MG63 (cell line): ENCODE measurements at regions not wholly inside any gene's neighbourhood (a gene's known extent, or its start where the extent isn't known, plus 50 kb on each side); places are given as distances from the start of the nearest gene placed in this dataset.
"Not testable (repeated sequence)": the region's sequence is repeated elsewhere in the genome, so short reads cannot be mapped to it uniquely, and the experiment has no call there.

Experiments
- DNase-seq: peaks from one replicate; pipeline ENCODE4 v3.0.0-alpha.2; 2020
- H3K27me3 ChIP-seq: fragments of 250-450 bp; sonication (Bioruptor Pico); 2 replicates; pipeline ENCODE4 v1.5.1; 2020; ENCODE audit warnings: mild to moderate bottlenecking, moderate library complexity
- H3K36me3 ChIP-seq: fragments of 250-450 bp; sonication (Bioruptor Pico); 2 replicates; pipeline ENCODE4 v1.5.1; 2020; ENCODE audit warnings: mild to moderate bottlenecking, moderate library complexity
- H3K4me3 ChIP-seq: fragments of 250-450 bp; sonication (Bioruptor Pico); 2 replicates; pipeline ENCODE4 v1.5.1; 2020; ENCODE audit warnings: mild to moderate bottlenecking, moderate library complexity
- H3K9me3 ChIP-seq: fragments of 250-450 bp; sonication (Bioruptor Pico); 2 replicates; pipeline ENCODE4 v1.5.1; 2020; ENCODE audit warnings: mild to moderate bottlenecking, moderate library complexity

DNA sequence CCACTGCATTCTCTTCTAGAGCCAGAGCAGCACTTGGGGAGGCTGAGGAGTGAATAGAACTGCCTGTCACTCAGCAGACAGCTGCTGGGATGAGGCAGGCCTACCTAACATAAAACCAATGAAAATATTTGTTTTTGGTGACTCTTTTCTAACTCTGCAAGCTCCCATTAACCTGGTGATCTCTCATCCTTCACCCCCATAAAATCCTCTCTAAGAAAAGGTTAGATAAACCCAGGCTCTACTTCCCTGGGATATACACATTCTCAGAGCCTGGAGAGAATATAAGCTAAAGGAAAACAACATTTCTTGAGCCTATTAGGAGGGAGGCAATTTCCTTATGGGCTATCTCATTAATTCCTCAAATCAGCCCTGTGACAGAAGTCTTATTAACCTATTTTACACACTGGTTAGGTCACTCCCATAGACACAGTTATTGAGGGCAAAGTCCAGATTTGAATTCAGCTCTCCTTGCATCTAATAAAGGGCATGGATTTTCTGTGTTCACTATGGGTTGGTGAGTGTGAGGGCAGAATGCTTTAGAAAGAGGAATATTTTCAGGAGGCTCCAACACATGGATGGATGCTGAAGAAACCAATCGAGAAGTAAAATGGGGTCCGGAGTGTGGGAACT is 492.9 kb downstream of the CCDC171 start:
- H3K36me3 ChIP-seq, result no peaks in the 10 kb centered on the region
- H3K27me3 ChIP-seq, result no peaks in the 10 kb centered on the region
- H3K9me3 ChIP-seq, result no peaks in the 10 kb centered on the region
- H3K4me3 ChIP-seq, result no peak overlapping the region
- no peak for DNase-seq

DNA sequence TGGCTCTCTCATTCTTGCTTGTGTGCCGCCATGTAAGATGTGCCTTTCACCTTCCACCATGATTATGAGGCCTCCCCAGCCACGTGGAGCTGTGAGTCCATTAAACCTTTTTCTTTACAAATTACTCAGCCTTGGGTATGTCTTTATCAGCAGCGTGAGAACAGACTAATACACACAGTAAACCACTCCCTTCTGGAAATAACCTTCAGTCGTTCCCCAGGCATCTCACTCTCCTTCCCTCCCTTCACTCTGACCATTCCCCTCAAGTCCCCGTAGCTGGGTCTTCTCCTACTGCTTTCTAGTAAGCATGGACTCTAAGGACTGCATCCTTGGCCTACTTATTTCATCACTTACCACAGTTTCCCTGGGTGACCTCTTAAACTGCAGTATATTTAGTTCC is 493.9 kb downstream of the CCDC171 start:
- no peak for DNase-seq
- no peaks in the 10 kb centered on the region for H3K27me3 ChIP-seq

DNA sequence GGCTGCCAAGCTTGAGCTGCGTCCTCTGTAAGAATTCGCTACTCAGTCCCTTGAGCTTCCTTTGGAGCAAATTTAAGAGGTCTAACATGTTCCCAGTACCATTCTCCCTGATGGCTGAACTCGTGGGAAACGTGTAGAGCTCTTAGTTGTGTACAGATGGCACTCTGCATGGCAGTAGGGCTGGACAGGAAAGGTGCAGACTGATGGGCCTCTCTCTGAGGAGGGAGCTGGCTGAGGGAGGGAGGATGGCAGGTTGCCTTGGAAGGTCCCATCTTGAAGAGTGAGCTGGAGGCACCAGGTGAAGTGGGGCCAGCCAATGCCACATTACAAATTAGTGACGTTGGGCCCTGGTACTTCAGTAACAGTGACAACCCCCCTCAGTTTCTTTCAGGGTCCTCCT is 495.3 kb downstream of the CCDC171 start:
- Histone ChIP-seq H3K36me3 (no peaks in the 10 kb centered on the region), H3K27me3 (no peaks in the 10 kb centered on the region), H3K4me3 (no peak overlapping the region), H3K9me3 (no peaks in the 10 kb centered on the region)
- no peak for DNase-seq

More for the DNA sequence above, 493.9 kb downstream of the CCDC171 start:
- Histone ChIP-seq H3K4me3 (no peak overlapping the region), H3K9me3 (no peaks in the 10 kb centered on the region), H3K36me3 (no peaks in the 10 kb centered on the region)

DNA sequence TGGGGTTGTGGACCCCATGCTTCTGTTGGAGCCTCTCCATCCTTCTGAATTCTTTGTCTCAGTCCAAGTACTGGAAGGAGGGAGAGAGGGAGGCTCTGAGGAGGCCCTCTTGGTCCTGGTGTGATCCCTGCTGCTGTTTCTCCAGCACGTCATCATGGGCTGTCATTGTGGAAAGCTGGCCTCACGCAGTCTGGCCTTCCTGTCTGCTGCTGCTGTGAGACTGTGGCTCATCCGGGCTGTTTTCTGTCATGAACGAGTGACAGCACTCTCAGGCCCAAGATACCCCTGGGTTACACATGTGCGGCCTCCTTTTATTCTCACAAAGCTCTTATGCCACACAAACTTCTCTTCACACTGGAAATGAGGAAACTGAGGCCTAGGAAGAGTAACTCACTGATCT is 499.3 kb downstream of the CCDC171 start:
- Histone ChIP-seq H3K27me3 (no peaks in the 10 kb centered on the region), H3K36me3 (no peaks in the 10 kb centered on the region), H3K4me3 (no peak overlapping the region), H3K9me3 (no peaks in the 10 kb centered on the region)
- no peak for DNase-seq

DNA sequence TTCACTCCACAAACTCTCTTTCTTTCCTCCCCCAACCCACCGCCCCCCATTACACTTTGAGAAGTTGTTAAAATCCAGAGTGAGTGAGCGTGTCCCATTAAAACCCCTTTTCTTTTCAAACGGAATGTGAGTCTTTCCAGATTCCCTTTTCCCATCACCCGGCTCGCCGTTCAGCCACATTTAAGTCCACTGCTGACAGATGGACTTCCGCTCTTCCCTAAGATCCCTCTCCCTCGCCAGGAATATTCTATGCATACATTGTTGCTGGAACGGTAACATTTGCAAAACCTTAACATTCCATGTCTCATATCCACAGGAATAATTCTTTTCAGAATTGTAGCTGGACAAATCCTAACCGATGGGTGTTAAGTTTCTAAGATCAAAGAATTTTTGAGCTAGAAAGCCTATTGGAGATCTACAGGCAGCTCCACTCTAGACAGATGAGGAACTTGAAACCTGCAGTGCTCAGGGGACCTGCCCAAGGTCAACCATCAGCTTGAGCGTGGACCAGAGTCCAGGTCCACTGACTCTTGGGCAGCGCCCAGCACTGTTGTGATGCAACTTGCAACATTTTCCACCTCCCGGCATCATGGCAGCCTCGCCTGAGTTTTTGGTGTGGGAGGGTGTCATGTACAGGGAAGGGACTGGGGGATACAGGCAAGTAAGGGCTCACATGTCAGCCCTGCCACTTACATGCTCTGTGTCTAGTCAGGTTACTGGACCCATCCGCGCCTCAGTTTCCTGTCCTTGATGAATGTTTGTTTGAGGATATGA is 500.1 kb downstream of the CCDC171 start:
- DNase-seq, result no peak
- no peak overlapping the region for H3K4me3 ChIP-seq
- no peaks in the 10 kb centered on the region for H3K27me3 ChIP-seq
- H3K36me3 ChIP-seq, result no peaks in the 10 kb centered on the region
- H3K9me3 ChIP-seq, result no peaks in the 10 kb centered on the region

DNA sequence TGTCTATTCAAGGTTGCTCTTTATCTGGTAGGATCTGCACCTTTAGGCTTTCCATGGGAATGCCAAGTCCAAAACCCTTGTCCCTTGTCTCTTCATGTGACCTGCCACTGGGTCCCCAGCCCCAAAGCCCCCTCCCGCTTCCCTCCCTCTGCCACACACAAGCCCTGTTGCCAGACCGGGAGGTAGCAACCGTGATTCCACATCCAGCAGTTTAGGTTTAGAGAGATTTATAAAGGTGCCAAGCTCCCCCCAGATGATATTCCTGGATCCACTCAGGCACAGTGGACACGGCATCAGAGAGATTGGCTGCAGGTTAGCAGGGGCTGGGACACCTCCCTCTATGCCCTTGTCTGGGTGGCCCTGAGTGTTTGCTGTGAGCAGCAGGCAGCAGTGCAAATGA is 504.7 kb downstream of the CCDC171 start:
- Histone ChIP-seq H3K4me3 (no peak overlapping the region), H3K36me3 (no peaks in the 10 kb centered on the region), H3K9me3 (peaks cover 10% of the 10 kb centered on the region), H3K27me3 (no peaks in the 10 kb centered on the region)
- no peak for DNase-seq

DNA sequence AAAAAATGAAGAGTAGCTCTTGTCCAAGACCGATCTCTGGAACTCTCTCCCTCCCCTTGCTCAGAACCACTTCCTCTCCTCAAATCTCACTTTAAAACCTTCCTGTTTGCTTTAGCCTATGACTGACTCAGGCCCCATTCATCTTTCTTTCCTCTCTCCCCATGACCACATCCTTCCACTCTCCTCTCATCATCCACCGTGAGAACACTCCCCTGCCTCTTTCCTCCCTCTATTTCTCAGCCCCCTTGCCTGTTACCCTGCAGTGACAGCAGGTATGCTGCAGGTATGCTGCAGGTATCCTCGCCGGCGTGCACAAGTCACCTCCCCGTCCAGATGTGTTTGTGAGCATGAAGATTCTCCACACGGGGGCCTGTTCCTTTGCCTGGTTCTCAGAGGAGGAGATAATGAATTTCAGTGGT is 505.3 kb downstream of the CCDC171 start:
- peak; percentile 74 for DNase-seq
- H3K4me3 ChIP-seq, result no peak overlapping the region
- H3K27me3 ChIP-seq, result no peaks in the 10 kb centered on the region
- peaks cover 14% of the 10 kb centered on the region for H3K9me3 ChIP-seq
- H3K36me3 ChIP-seq, result no peaks in the 10 kb centered on the region

DNA sequence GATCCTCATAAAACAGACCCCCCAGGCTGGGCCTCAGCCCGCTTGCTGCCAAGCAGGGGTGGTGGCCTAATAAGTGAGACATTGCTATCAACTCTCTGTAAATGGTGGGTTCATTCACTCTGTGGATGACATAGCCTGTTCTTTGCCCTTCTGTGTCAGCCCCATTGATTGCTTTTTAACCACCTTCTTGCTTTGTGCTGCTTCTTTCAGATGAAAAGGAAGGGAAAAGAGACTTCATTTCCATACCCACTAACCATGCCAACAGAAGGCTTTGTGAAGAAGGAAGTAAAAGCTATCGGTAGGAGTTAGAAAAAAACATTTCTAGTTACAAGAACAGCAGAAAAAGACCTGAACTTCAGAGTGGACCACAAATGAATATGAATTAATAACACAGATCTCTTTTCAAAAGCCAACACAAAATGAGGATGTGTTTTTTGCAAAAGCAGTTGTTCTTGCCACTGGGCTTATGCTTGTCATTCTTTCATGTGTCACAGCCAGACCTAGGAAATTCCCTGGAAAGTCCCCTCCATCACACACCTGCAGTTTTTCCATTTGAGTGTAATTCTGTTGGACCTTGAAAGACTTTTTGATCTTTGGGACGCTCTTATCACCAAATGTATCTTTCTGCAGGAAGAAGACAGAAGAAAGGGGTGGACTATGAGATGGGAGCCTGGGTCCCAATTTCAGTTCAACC is 507.7 kb downstream of the CCDC171 start:
- Histone ChIP-seq H3K27me3 (no peaks in the 10 kb centered on the region), H3K4me3 (no peak overlapping the region)
- no peak for DNase-seq

DNA sequence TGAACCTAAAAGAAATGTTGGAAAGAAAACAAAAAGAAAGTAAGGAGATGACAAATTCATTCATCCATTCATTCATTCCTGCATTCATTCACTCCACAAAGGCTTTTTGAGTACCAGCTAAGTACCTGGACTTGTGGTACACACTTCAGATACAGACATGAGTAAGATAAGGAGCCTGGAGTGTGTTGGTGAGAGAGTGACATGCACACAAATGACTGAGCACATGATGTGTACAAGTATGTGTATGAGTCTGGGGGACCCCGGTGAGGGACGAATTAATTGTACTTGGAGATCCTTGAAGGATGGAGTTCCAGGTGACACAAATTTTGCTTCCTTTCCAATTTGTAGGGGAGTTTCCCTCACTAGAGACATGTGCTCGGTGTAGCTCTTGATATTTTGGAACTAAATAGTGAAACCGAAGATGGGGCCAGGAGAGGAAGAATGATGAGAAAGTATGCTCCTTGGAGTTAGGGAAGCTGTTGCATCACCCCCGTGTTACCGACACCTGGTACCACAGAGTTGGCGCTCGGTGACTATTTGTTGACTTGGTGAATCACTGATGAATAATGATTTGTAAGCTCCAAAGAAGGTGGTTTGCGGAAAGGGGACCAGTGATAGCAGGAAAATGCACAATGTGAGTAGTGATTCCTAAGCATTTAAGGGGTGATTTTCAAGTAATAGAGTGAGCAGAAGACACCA is 509.8 kb downstream of the CCDC171 start:
- H3K9me3 ChIP-seq, result peaks cover 28% of the 10 kb centered on the region
- no peaks in the 10 kb centered on the region for H3K36me3 ChIP-seq
- no peak overlapping the region for H3K4me3 ChIP-seq
- no peaks in the 10 kb centered on the region for H3K27me3 ChIP-seq
- peak; percentile 98 for DNase-seq

More for the DNA sequence above, 507.7 kb downstream of the CCDC171 start:
- Histone ChIP-seq H3K36me3 (no peaks in the 10 kb centered on the region), H3K9me3 (peaks cover 21% of the 10 kb centered on the region)

DNA sequence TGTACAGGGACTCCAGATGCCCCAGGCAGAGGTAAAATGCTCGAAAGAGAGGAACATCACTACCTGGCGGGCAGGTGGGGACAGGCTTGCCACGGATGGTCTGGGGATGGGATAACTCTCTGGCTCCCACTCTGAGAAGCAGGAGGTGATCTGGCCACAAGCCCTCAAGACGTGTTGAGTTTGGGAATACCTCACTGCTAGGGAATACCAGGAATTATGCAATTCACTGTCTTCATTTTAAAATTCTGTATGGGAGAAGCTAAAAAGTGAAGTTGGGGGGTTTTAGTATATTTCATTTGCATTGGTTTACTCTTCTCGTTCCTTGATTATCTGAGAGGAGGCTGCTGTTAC is 510.4 kb downstream of the CCDC171 start:
- Histone ChIP-seq H3K4me3 (no peak overlapping the region), H3K36me3 (no peaks in the 10 kb centered on the region), H3K27me3 (no peaks in the 10 kb centered on the region), H3K9me3 (peaks cover 29% of the 10 kb centered on the region)
- DNase-seq, result peak; percentile 60

DNA sequence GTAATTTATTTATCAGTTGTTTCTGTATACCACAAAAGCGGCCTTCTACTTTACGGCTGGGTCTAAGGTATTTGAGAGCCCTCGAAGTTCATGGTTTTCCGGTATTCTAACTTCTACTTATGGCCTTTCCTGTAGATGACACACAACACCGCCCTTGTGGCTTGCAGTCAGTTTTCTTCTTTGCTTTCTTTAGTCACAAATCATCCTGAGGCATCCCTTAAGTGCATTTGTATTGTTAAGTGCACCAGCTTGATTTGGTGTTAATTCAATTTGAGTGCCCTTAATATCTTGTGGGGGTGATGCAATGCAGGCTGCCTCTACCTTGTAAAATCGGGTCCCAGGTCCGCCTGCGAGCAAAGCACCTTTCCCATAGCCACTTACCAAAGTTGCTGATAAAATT is 511.9 kb downstream of the CCDC171 start:
- no peaks in the 10 kb centered on the region for H3K36me3 ChIP-seq
- peaks cover 22% of the 10 kb centered on the region for H3K9me3 ChIP-seq
- DNase-seq, result no peak
- H3K27me3 ChIP-seq, result no peaks in the 10 kb centered on the region
- H3K4me3 ChIP-seq, result no peak overlapping the region

DNA sequence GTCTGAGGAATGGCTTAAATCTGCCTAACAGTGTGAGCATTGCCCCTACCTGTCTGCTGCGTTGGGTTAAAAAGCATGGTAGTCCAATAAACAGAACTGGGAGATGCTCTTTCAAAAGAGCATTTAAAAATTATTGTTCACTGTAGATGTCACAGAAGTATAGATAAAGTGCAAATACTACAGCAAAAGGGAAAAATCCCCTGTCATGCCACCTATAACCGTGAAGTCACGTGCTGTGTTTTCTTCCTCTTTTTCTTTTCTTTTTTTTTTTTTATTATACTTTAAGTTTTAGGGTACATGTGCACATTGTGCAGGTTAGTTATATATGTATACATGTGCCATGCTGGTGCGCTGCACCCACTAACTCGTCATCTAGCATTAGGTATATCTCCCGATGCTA is 513.4 kb downstream of the CCDC171 start:
- H3K4me3 ChIP-seq, H3K36me3 ChIP-seq: not testable (repeated sequence)

DNA sequence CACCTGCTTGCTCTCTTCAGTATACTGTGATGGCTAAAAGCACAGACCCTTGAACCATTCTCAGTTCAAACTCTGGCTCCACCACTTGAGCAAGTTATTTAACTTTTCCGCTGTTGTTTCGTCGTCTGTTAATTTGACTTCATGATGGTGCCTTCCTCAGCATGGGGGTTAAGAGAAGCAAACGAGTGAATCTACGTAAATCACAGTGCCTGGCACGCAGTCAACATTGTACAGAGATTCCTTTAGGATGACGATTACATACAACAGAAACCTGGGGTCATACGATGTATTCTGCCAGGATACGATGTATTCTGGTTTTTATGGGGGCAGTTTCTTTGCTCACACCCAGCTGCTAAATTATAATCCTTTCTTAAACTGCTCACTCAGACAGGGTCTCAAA is 515.6 kb downstream of the CCDC171 start:
- Histone ChIP-seq H3K36me3 (no peaks in the 10 kb centered on the region), H3K4me3 (no peak overlapping the region)

More for the DNA sequence above, 513.4 kb downstream of the CCDC171 start:
- H3K9me3 ChIP-seq, result peaks cover 22% of the 10 kb centered on the region
- H3K27me3 ChIP-seq, DNase-seq: not testable (repeated sequence)

DNA sequence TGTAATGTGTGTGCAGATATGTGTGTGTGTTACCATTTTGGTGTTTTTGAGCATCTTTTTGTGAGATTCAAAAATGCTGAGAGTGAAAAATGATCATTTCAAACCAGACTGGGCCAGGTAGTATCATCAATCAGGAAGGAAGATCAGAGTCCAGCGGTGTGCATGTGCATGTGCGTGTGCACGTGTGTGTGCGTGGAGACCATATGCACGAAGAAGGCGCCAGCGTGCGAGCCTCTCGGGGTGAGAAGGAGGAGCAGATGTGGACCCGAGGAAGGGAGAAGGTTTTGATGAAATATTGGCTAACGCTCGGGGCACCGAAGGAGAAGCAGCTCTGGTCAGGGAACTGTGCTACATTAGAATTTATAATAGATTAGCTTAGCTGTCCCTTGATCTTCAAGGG is 516.4 kb downstream of the CCDC171 start:
- H3K4me3 ChIP-seq, result no peak overlapping the region
- no peaks in the 10 kb centered on the region for H3K36me3 ChIP-seq
- no peak for DNase-seq

More for the DNA sequence above, 515.6 kb downstream of the CCDC171 start:
- no peak for DNase-seq
- Histone ChIP-seq H3K9me3 (peaks cover 19% of the 10 kb centered on the region), H3K27me3 (0 out of 2 replicates have a peak, but pooled peaks cover 8% of the 10 kb centered on the region)

DNA sequence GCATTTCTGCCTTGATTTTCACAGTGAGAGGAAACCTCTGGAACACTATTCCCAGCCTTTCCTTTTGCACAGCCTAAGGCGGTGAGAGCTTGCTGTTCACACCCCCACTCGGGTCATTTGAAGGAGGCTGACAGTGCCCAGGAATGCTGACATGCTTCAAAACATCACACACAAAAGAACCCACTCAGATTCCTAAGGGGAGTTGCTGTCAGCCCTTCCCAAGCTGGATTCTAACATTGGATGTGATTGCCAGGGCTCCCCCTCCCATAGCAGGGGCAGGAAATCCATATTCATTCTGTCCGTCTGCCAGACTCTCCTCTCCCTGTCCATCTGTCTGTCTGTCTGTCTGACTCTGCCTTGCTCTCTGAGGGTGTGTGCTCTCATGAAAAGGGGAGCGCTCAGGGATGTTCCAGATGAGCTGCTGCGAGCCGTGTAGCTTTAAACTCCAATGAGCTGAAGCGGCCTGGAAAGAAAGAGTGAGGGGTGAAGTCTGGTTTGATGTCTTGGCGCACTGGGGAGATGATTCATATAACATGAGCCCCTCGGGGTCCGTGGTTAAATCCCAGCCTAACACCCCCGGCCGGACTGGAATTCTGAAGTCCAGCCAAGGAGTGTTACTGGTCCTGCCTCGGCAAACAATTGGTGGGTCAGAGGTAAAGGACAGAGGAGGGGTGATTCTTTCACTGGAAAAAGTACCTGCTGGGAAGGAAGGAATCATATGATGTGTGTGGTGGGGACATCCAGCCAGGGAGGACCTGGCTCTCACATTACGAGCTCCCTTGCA is 517.0 kb downstream of the CCDC171 start:
- Histone ChIP-seq H3K4me3 (no peak overlapping the region), H3K36me3 (no peaks in the 10 kb centered on the region), H3K27me3 (0 out of 2 replicates have a peak, but pooled peaks cover 8% of the 10 kb centered on the region), H3K9me3 (peaks cover 18% of the 10 kb centered on the region)
- peak; percentile 56 for DNase-seq

More for the DNA sequence above, 516.4 kb downstream of the CCDC171 start:
- Histone ChIP-seq H3K9me3 (peaks cover 18% of the 10 kb centered on the region), H3K27me3 (0 out of 2 replicates have a peak, but pooled peaks cover 8% of the 10 kb centered on the region)

DNA sequence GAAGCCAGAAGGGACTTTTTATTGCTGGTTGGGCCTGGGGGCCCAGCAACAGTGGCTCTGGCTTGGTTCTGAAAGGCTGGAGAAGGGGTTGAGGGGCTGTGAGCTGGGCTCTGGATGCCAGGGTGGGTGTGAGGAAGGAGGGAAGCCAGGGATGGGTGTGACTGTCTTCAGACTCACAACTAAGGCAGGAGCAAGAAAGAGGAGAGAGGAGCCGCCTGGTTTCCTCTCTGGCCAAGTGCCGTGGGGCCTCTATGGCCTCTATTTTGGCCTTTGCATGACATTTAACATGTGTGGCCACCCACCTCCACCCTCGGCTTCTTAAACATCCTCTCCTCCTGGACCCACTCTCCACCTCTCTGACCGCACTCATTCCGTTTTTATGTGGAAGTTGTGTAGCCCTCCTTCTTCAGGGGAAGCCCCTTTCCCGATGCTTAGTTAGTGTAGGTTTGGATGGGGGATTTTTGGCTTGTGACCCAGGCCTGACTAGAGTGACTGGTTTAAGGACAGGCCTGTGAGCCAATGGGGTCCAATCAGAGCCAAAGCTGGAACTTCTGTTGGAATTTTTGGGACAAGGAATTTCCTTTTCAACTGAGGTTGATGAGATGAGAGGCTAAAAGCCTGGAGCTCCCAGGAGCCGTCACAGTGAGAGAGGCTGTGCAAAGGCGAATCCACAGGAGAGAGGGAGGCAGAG is 517.8 kb downstream of the CCDC171 start:
- H3K36me3 ChIP-seq, result no peaks in the 10 kb centered on the region
- no peak for DNase-seq
- 0 out of 2 replicates have a peak, but pooled peaks cover 8% of the 10 kb centered on the region for H3K27me3 ChIP-seq
- H3K4me3 ChIP-seq, result no peak overlapping the region
- H3K9me3 ChIP-seq, result peaks cover 18% of the 10 kb centered on the region
